Endothelial cell of umbilical vein (primary cell): ENCODE measurements at regions not wholly inside any gene's neighbourhood (a gene's known extent, or its start where the extent isn't known, plus 50 kb on each side); places are given as distances from the start of the nearest gene placed in this dataset.

Source experiments
- BruUV-seq: library from RNA; stranded (reverse); fragments of 400-500 nt; replicated peaks from 2 replicates; lab custom pipeline; 2021; lab: Mats Ljungman, UMichigan
- CTCF ChIA-PET: fragments of 300-600, 350-600 bp; sonication (Branson Sonifier 250); formaldehyde crosslinking; loops from one replicate; lab custom pipeline; 2021; ENCODE audit warnings: antibody characterized with exemption, inconsistent platforms; lab: Charles Lee
- POLR2A ChIA-PET: fragments of 300-600, 350-600 bp; sonication (Branson Sonifier 250); formaldehyde crosslinking; loops from one replicate; lab custom pipeline; 2021; ENCODE audit warnings: antibody characterized with exemption, inconsistent platforms; lab: Charles Lee
- DNase-seq: peaks from one replicate; pipeline ENCODE4 v3.0.0-alpha.2; 2011; ENCODE audit warnings: low read depth, low spot score
- FAIRE-seq: peaks from 2 replicates; lab custom pipeline; 2011; peaks lifted over from hg19 to GRCh38; lab: Jason Lieb, UNC
- H2AFZ ChIP-seq: 2 replicates; pipeline ENCODE4 v1.6.0; 2012; ENCODE audit warnings: low read depth, low read length, control low read depth, inconsistent platforms
- H3K27ac ChIP-seq: 2 replicates; pipeline ENCODE4 v1.5.1; 2011; ENCODE audit warnings: low read depth, mild to moderate bottlenecking, control low read depth, low read length, moderate library complexity; ENCODE audit not compliant: insufficient read depth
- H3K27me3 ChIP-seq, 2 experiments: 2 replicates each; pipeline versions ENCODE4 v1.6.0 to v1.6.1; 2011; ENCODE audit warnings: low read length in 2 of 2, mixed read lengths in 1 of 2; ENCODE audit not compliant: control insufficient read depth in 2 of 2, insufficient read depth in 2 of 2
- H3K36me3 ChIP-seq, 2 experiments: 2 replicates in 1 of 2; 3 replicates in 1 of 2; pipeline ENCODE4 v1.5.1; 2011; ENCODE audit warnings: low read length in 2 of 2, mild to moderate bottlenecking in 1 of 2, moderate library complexity in 1 of 2; ENCODE audit not compliant: control insufficient read depth in 2 of 2, insufficient read depth in 2 of 2; ENCODE audit errors: extremely low read depth in 1 of 2
- H3K4me1 ChIP-seq: 3 replicates; pipeline ENCODE4 v1.5.1; 2011; ENCODE audit warnings: mild to moderate bottlenecking, low read length; ENCODE audit not compliant: control insufficient read depth, insufficient read depth; ENCODE audit errors: extremely low read depth
- H3K4me2 ChIP-seq: 2 replicates; pipeline ENCODE4 v1.6.1; 2011; ENCODE audit warnings: low read length, control low read depth, mixed read lengths; ENCODE audit not compliant: insufficient read depth
- H3K4me3 ChIP-seq, 3 experiments: fragments of 200-600 bp in 1 of 3; sonication (generic), shearing (Covaris generic) in 1 of 3; replicated peaks in 1 of 3; 2 replicates each; pipeline ENCODE4 v1.5.1; 2011 to 2016; ENCODE audit warnings: control low read depth in 3 of 3, low read length in 3 of 3, mild to moderate bottlenecking in 2 of 3, inconsistent platforms in 1 of 3, low read depth in 1 of 3, moderate library complexity in 1 of 3; ENCODE audit not compliant: insufficient read depth in 1 of 3
- H3K79me2 ChIP-seq: 2 replicates; pipeline ENCODE4 v1.6.0; 2012; ENCODE audit warnings: low read length, inconsistent platforms; ENCODE audit not compliant: control insufficient read depth, insufficient read depth
- H3K9ac ChIP-seq: replicated peaks from 2 replicates; pipeline ENCODE3; 2011; ENCODE audit warnings: low read length, control low read depth; ENCODE audit not compliant: insufficient read depth; ENCODE audit errors: extremely low read depth
- H3K9me1 ChIP-seq: replicated peaks from 3 replicates; pipeline ENCODE4 v1.6.0; 2011; ENCODE audit warnings: mild to moderate bottlenecking, low read length; ENCODE audit not compliant: control insufficient read depth, insufficient read depth; ENCODE audit errors: extremely low read depth
- H3K9me3 ChIP-seq: replicated peaks from 2 replicates; pipeline ENCODE4 v1.5.1; 2012; ENCODE audit warnings: low read length, inconsistent platforms; ENCODE audit not compliant: control insufficient read depth, insufficient read depth
- H4K20me1 ChIP-seq: replicated peaks from 2 replicates; pipeline ENCODE3; 2011; ENCODE audit warnings: mild to moderate bottlenecking, low read length; ENCODE audit not compliant: control insufficient read depth, insufficient read depth; ENCODE audit errors: extremely low read depth
- EZH2 ChIP-seq: IDR thresholded peaks from 2 replicates; pipeline ENCODE4 v1.6.1; 2012; ENCODE audit warnings: borderline replicate concordance, low read depth, mild to moderate bottlenecking, moderate library complexity, low read length, inconsistent platforms; ENCODE audit not compliant: severe bottlenecking
- FOS ChIP-seq: IDR thresholded peaks from 2 replicates; pipeline ENCODE4 v1.6.1; 2011; ENCODE audit warnings: mild to moderate bottlenecking, low read length, moderate library complexity, borderline replicate concordance; ENCODE audit not compliant: insufficient read depth
- GATA2 ChIP-seq: IDR thresholded peaks from 2 replicates; pipeline ENCODE4 v1.7.0; 2011; ENCODE audit warnings: low read depth, mild to moderate bottlenecking, moderate library complexity, mixed read lengths, low read length; ENCODE audit not compliant: insufficient read length, insufficient read depth
- JUN ChIP-seq: IDR thresholded peaks from 2 replicates; pipeline ENCODE4 v1.6.1; 2011; ENCODE audit warnings: borderline replicate concordance, low read depth; ENCODE audit not compliant: insufficient read length, insufficient read depth
- MYC ChIP-seq: IDR thresholded peaks from one replicate; pipeline ENCODE4 v1.6.1; 2011; ENCODE audit warnings: mild to moderate bottlenecking, low read depth, low read length
- POLR2A ChIP-seq: IDR thresholded peaks from 2 replicates; pipeline ENCODE4 v1.6.1; 2012; ENCODE audit warnings: low read depth, mild to moderate bottlenecking, control low read depth, low read length
- POLR2AphosphoS5 ChIP-seq: IDR thresholded peaks from 2 replicates; pipeline ENCODE4 v1.6.1; 2012; ENCODE audit warnings: low read depth, mild to moderate bottlenecking, control low read depth, low read length, moderate library complexity; ENCODE audit not compliant: insufficient read depth
- dilution Hi-C: fragments of 300-500 bp; cut with MboI; formaldehyde crosslinking; loops from one replicate; pipeline ENCODE4 v1.15.0; 2019; ENCODE audit warnings: low sequenced_read_pairs; ENCODE audit not compliant: extremely low pct_ligation_motif_present
- intact Hi-C: fragments of 100-400 bp; cut with micrococcal nuclease; formaldehyde crosslinking; loops from one replicate; pipeline ENCODE4 v1.10.0; 2022
- TF ChIP-seq, protein P1 (sequence below): IDR thresholded peaks from 2 replicates; pipeline ENCODE4 v1.6.1; 2011; ENCODE audit not compliant: insufficient read depth, insufficient read length
- TF ChIP-seq, protein P2 (sequence below), 2 donors: IDR thresholded peaks; 1 replicate in 1 of 2; 2 replicates in 1 of 2; pipeline ENCODE4 v1.5.1; 2011; ENCODE audit warnings: low read length in 2 of 2, mild to moderate bottlenecking in 2 of 2, moderate library complexity in 2 of 2, control low read depth in 1 of 2, inconsistent platforms in 1 of 2, low read depth in 1 of 2; ENCODE audit not compliant: insufficient read depth in 1 of 2; ENCODE audit errors: extremely low read depth in 1 of 2

DNA sequence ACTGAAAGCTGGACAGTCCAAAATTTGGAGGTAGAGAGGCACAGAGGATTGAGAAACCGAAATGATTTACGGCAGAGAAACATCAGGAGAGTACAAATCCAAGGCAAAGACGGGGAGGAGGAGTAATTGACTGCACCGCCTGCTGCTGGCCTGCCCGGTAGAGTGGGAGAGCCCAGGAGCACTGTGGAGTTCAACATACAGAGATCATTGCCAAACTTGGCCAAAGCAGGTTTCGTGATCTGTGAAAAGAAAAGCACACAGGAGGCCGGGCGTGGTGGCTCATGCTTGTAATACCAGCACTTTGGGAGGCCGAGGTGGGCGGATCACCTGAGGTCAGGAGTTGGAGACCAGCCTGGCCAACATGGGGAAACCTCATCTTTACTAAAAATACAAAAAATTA lies 306.0 kb upstream of the PFKP start:
- H3K9ac ChIP-seq = no peak overlapping the region
- POLR2A ChIA-PET = no interaction called here
- FAIRE-seq = no peak
- no peak for TF ChIP-seq GATA2
- TF ChIP-seq, protein P1, sequence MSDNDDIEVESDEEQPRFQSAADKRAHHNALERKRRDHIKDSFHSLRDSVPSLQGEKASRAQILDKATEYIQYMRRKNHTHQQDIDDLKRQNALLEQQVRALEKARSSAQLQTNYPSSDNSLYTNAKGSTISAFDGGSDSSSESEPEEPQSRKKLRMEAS = no peak
- no peak for TF ChIP-seq POLR2AphosphoS5
- no peak for TF ChIP-seq POLR2A
- no peak for TF ChIP-seq EZH2
- TF ChIP-seq FOS = no peak
- TF ChIP-seq MYC = no peak
- TF ChIP-seq JUN = no peak
- TF ChIP-seq, protein P2, sequence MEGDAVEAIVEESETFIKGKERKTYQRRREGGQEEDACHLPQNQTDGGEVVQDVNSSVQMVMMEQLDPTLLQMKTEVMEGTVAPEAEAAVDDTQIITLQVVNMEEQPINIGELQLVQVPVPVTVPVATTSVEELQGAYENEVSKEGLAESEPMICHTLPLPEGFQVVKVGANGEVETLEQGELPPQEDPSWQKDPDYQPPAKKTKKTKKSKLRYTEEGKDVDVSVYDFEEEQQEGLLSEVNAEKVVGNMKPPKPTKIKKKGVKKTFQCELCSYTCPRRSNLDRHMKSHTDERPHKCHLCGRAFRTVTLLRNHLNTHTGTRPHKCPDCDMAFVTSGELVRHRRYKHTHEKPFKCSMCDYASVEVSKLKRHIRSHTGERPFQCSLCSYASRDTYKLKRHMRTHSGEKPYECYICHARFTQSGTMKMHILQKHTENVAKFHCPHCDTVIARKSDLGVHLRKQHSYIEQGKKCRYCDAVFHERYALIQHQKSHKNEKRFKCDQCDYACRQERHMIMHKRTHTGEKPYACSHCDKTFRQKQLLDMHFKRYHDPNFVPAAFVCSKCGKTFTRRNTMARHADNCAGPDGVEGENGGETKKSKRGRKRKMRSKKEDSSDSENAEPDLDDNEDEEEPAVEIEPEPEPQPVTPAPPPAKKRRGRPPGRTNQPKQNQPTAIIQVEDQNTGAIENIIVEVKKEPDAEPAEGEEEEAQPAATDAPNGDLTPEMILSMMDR (IDR thresholded peaks at IDR 0.05; ENCODE audit: extremely low read depth in 1 of 2, insufficient read depth in 1 of 2, low read depth in 1 of 2, low read length in 2 of 2) = no peak
- H3K4me1 ChIP-seq = no peaks in the 10 kb centered on the region
- no peaks in the 10 kb centered on the region for H3K79me2 ChIP-seq
- no peak overlapping the region for H3K27ac ChIP-seq
- H3K36me3 ChIP-seq = no peaks in the 10 kb centered on the region
- no peak for DNase-seq
- H3K27me3 ChIP-seq = no peaks in the 10 kb centered on the region
- H3K9me1 ChIP-seq = no peaks in the 10 kb centered on the region
- no peak overlapping the region for H2AFZ ChIP-seq
- dilution Hi-C loops = no loop called here
- no peak overlapping the region for H3K4me3 ChIP-seq
- CTCF ChIA-PET = no interaction called here
- no TSS peak for BruUV-seq
- intact Hi-C loops = no loop called here
- no peaks in the 10 kb centered on the region for H4K20me1 ChIP-seq
- H3K9me3 ChIP-seq = peaks cover 6% of the 10 kb centered on the region
- H3K4me2 ChIP-seq = no peak overlapping the region
